ENCODE measurements at regions not wholly inside any gene's neighbourhood (a gene's known extent, or its start where the extent isn't known, plus 50 kb on each side); places are given as distances from the start of the nearest gene placed in this dataset. TPM values are rescaled to one million over a fixed set of nuclear protein-coding genes. Genes with fewer than 3 reads are reported as not detected.

GRCh38 chr9:86434039-86434726, 80.0 kb upstream of the TUT7 start:
- DNase-seq, result peak; percentile 87

GRCh38 chr9:86424251-86424891, 70.2 kb upstream of the TUT7 start:
- no peak for DNase-seq

- DNase-seq, result peak; percentile 82
Observed at GRCh38 chr9:86413971-86414880, 60.0 kb upstream of the TUT7 start.

- no peak for DNase-seq
Observed at GRCh38 chr9:86410281-86410680, 56.1 kb upstream of the TUT7 start.

- no peak for DNase-seq
Observed at GRCh38 chr9:86408121-86408520, 53.9 kb upstream of the TUT7 start.

- no peak for DNase-seq
Observed at GRCh38 chr9:86407022-86407421, 52.8 kb upstream of the TUT7 start.

GRCh38 chr9:86406366-86406765, 52.2 kb upstream of the TUT7 start:
- peak; percentile 5 for DNase-seq

- DNase-seq, result peak; percentile 46
Observed at GRCh38 chr9:86405926-86406325, 51.7 kb upstream of the TUT7 start.

GRCh38 chr9:86405086-86405491, 50.9 kb upstream of the TUT7 start:
- peak; percentile 5 for DNase-seq

Small RNA genes in the stretch of these regions (small RNA-seq; reads per million reads assigned to genes)
- gene AL158828.1 (ENCODE audit: low replicate concordance) (not detected), gene RNU2-36P (ENCODE audit: low replicate concordance) (1.3 reads per million, percentile 87 among the genes with 10 or more reads in this experiment)
